ENCODE measurements at regions not wholly inside any gene's neighbourhood (a gene's known extent, or its start where the extent isn't known, plus 50 kb on each side); places are given as distances from the start of the nearest gene placed in this dataset.

DNA sequence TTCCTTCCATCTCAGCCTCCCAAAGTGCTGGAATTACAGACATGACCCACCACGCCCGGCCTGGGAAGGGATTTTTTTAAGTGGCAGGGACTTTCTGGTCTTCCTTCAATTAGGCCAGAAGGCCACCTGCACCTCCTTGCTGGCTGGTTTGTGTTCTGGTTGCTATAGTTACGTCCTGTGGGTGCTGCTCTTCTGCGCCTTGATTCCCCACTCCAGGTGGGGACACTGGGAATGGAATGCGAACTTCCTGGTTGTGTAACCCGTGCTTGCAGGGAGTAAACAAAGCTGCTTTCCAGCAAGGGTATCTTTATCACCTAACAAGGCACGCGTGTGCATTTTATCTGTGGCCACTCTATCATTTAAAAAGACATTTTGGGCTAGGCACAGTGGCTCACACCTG, 117.7 kb downstream of the PLEKHG1 start:
- H3K9me2 ChIP-seq (ENCODE audit: low read depth, low read length): no peaks in the 10 kb centered on the region
- H3K27ac ChIP-seq (ENCODE audit: low read depth, low read length, poor library complexity, severe bottlenecking): peak overlapping the region; percentile 0
- H3K4me2 ChIP-seq (ENCODE audit: low read length): no peak overlapping the region
- peaks cover 10% of the 10 kb centered on the region; the same call in 1 of the 2 replicates for H3K36me3 ChIP-seq (ENCODE audit: insufficient read depth, low read length)
- TF ChIP-seq EZH2 (IDR thresholded peaks at IDR 0.05; ENCODE audit: borderline replicate concordance, low read length) (no peak), CTCF (IDR thresholded peaks at IDR 0.05; ENCODE audit: low read length) (no peak)
- peaks cover 54% of the 10 kb centered on the region for H3K4me1 ChIP-seq (ENCODE audit: insufficient read depth, low read length, severe bottlenecking)
- no peaks in the 10 kb centered on the region for H3K9me3 ChIP-seq (ENCODE audit: low read length)
- no peaks in the 10 kb centered on the region for H3F3A ChIP-seq (ENCODE audit: insufficient read depth, low read length)
- no peaks in the 10 kb centered on the region for H4K20me1 ChIP-seq (ENCODE audit: insufficient read depth, low read length)
- H3K9ac ChIP-seq (ENCODE audit: low read length): no peak overlapping the region
- H2AFZ ChIP-seq (ENCODE audit: low read length): no peak overlapping the region
- H3K79me2 ChIP-seq (ENCODE audit: insufficient read depth, low read length): peaks cover 43% of the 10 kb centered on the region
- H3K4me3 ChIP-seq (ENCODE audit: low read depth, low read length, poor library complexity, severe bottlenecking): no peak overlapping the region
- H3K27me3 ChIP-seq (ENCODE audit: insufficient read depth, low read length): no peaks in the 10 kb centered on the region

DNA sequence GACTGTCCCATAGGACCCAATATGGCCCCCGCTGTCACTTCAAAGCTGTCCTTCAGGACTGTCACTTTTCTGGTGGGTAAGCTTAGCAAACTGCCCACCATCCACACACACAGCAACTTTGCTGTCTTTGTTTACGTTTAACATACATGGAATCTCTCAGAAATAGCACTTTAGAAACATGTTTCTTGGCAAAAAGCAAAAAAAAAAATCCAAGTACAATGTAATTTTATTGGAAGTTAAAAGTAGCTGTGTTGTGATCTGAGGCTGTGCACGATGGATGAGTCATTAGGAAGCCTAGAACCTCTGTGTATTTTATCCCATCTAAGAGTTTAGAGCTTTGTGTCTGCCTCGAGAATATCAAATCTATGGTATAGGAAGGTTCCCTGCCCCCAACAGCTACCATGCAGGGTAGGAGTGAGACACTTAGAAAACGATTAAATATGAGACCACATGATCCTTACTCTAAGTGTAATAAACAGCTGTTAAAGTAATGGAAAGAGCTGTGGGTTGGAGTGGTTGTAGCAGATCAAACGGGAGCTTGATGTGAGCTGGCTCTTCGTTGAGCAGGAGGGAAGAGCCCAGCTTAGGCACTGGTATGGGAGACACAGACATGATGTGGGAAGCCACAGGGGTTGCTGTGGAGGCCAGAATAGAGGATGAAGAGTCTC, 119.5 kb downstream of the PLEKHG1 start:
- Histone ChIP-seq H3K9me2 (ENCODE audit: low read depth, low read length) (no peaks in the 10 kb centered on the region), H3K9ac (ENCODE audit: low read length) (peak overlapping the region; percentile 4; the same call in 1 of the 2 replicates), H3K4me1 (ENCODE audit: insufficient read depth, low read length, severe bottlenecking) (peaks cover 72% of the 10 kb centered on the region), H3K36me3 (ENCODE audit: insufficient read depth, low read length) (peaks cover 4% of the 10 kb centered on the region; the same call in 1 of the 2 replicates), H3K79me2 (ENCODE audit: insufficient read depth, low read length) (peaks cover 54% of the 10 kb centered on the region), H3K27me3 (ENCODE audit: insufficient read depth, low read length) (no peaks in the 10 kb centered on the region), H3K9me3 (ENCODE audit: low read length) (no peaks in the 10 kb centered on the region), H2AFZ (ENCODE audit: low read length) (no peak overlapping the region), H3F3A (ENCODE audit: insufficient read depth, low read length) (no peaks in the 10 kb centered on the region), H3K4me3 (ENCODE audit: low read depth, low read length, poor library complexity, severe bottlenecking) (peak overlapping the region; percentile 56), H4K20me1 (ENCODE audit: insufficient read depth, low read length) (no peaks in the 10 kb centered on the region), H3K4me2 (ENCODE audit: low read length) (peak overlapping the region; percentile 73), H3K27ac (ENCODE audit: low read depth, low read length, poor library complexity, severe bottlenecking) (peak overlapping the region; percentile 80)
- TF ChIP-seq EZH2 (IDR thresholded peaks at IDR 0.05; ENCODE audit: borderline replicate concordance, low read length): no peak
- TF ChIP-seq CTCF (IDR thresholded peaks at IDR 0.05; ENCODE audit: low read length): no peak

DNA sequence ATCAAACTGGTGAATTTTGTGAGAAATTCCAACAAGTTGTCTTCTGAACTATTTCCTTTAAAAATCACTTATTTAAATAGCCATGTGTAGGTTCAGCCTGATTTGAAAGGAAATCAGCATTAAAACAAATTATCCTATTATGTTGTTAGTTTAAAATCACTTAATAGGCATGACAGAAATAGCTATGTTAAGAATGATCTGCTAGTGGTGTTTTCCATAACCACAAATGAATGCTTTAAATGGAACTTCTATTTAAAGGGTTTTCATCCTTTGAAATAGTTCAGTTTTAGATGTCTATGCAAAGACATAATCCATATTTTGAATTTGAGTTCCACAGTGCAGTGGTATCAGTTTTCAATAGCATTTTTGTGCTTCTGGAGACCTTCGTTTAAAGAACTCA, 120.1 kb downstream of the PLEKHG1 start:
- Histone ChIP-seq H3F3A (ENCODE audit: insufficient read depth, low read length) (no peaks in the 10 kb centered on the region), H3K36me3 (ENCODE audit: insufficient read depth, low read length) (peaks cover 4% of the 10 kb centered on the region; the same call in 1 of the 2 replicates), H4K20me1 (ENCODE audit: insufficient read depth, low read length) (no peaks in the 10 kb centered on the region), H3K9ac (ENCODE audit: low read length) (peak overlapping the region; percentile 4; the same call in 1 of the 2 replicates), H3K9me2 (ENCODE audit: low read depth, low read length) (no peaks in the 10 kb centered on the region), H2AFZ (ENCODE audit: low read length) (no peak overlapping the region), H3K4me2 (ENCODE audit: low read length) (peak overlapping the region; percentile 73), H3K27me3 (ENCODE audit: insufficient read depth, low read length) (no peaks in the 10 kb centered on the region), H3K4me3 (ENCODE audit: low read depth, low read length, poor library complexity, severe bottlenecking) (peak overlapping the region; percentile 56), H3K79me2 (ENCODE audit: insufficient read depth, low read length) (peaks cover 54% of the 10 kb centered on the region), H3K4me1 (ENCODE audit: insufficient read depth, low read length, severe bottlenecking) (peaks cover 78% of the 10 kb centered on the region), H3K27ac (ENCODE audit: low read depth, low read length, poor library complexity, severe bottlenecking) (peak overlapping the region; percentile 80), H3K9me3 (ENCODE audit: low read length) (no peaks in the 10 kb centered on the region)
- TF ChIP-seq CTCF (IDR thresholded peaks at IDR 0.05; ENCODE audit: low read length) (no peak), EZH2 (IDR thresholded peaks at IDR 0.05; ENCODE audit: borderline replicate concordance, low read length) (no peak)
